Neural crest cell (in vitro differentiated cells): ENCODE measurements at regions not wholly inside any gene's neighbourhood (a gene's known extent, or its start where the extent isn't known, plus 50 kb on each side); places are given as distances from the start of the nearest gene placed in this dataset.
"Not testable (repeated sequence)": the region's sequence is repeated elsewhere in the genome, so short reads cannot be mapped to it uniquely, and the experiment has no call there.

Experiments used
- DNase-seq: peaks from one replicate; pipeline ENCODE4 v3.0.0; 2021; ENCODE audit warnings: low read depth, mixed read lengths, low spot score
- H3K27ac Mint-ChIP-seq: one replicate; pipeline ENCODE4 v1.8.0; 2021; ENCODE audit warnings: mild to moderate bottlenecking, mixed read lengths; ENCODE audit not compliant: unreplicated experiment
- H3K27me3 Mint-ChIP-seq: 2 replicates; pipeline ENCODE4 v1.8.0; 2021; ENCODE audit warnings: low read depth, mild to moderate bottlenecking, mixed read lengths
- H3K36me3 Mint-ChIP-seq: 2 replicates; pipeline ENCODE4 v1.8.0; 2021; ENCODE audit warnings: low read depth, mild to moderate bottlenecking, mixed read lengths
- H3K4me1 Mint-ChIP-seq: 2 replicates; pipeline ENCODE4 v1.8.0; 2021; ENCODE audit warnings: mixed read lengths
- H3K4me3 Mint-ChIP-seq: one replicate; pipeline ENCODE4 v1.8.0; 2021; ENCODE audit warnings: mild to moderate bottlenecking, mixed read lengths
- H3K9me3 Mint-ChIP-seq: 2 replicates; pipeline ENCODE4 v1.8.0; 2021; ENCODE audit warnings: mixed read lengths
- CTCF ChIP-seq: fragments of 200-600 bp; sonication (generic); conservative IDR thresholded peaks from 2 replicates; pipeline ENCODE4 v1.5.0; 2021; ENCODE audit warnings: antibody characterized with exemption, mild to moderate bottlenecking

- H3K27me3 Mint-ChIP-seq: no peaks in the 10 kb centered on the region
- TF ChIP-seq CTCF: no peak
- peaks cover 28% of the 10 kb centered on the region for H3K4me1 Mint-ChIP-seq
- no peaks in the 10 kb centered on the region for H3K9me3 Mint-ChIP-seq
- no peak for DNase-seq
- no peaks in the 10 kb centered on the region for H3K36me3 Mint-ChIP-seq
- peak overlapping the region; percentile 84 for H3K27ac Mint-ChIP-seq
- no peak overlapping the region for H3K4me3 Mint-ChIP-seq
Measured at GRCh38 chr5:78719504-78720219, 71.1 kb upstream of the LHFPL2 start.

DNA sequence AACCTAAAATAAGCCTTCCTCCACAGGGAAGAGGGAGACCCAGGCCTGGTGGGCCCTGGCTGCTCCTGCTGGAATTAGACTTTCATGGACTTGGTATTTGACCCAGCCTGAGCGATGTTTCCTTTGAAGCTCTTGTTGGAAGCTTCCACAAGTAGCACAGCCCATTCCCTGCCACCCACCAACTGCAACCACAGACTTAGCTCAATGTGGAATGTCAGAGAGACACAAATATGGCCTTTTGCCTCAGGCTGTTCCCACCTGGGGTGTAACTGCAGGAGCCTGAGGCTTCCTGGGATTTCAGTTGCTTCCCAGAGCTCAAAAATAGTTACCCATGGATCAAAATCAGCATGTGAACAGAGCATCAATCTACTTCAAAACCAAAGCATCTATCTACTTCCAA lies 70.3 kb upstream of the LHFPL2 start:
- DNase-seq: no peak
- no peak for TF ChIP-seq CTCF
- no peaks in the 10 kb centered on the region for H3K36me3 Mint-ChIP-seq
- H3K27ac Mint-ChIP-seq: no peak overlapping the region
- H3K27me3 Mint-ChIP-seq: no peaks in the 10 kb centered on the region
- H3K9me3 Mint-ChIP-seq: no peaks in the 10 kb centered on the region
- H3K4me1 Mint-ChIP-seq: peaks cover 24% of the 10 kb centered on the region
- no peak overlapping the region for H3K4me3 Mint-ChIP-seq

- Mint-ChIP-seq H3K27me3 (no peaks in the 10 kb centered on the region), H3K27ac (no peak overlapping the region), H3K36me3 (no peaks in the 10 kb centered on the region), H3K4me1 (peaks cover 24% of the 10 kb centered on the region), H3K9me3 (no peaks in the 10 kb centered on the region), H3K4me3 (no peak overlapping the region)
- DNase-seq: no peak
- no peak for TF ChIP-seq CTCF
Measured at GRCh38 chr5:78717674-78718584, 69.4 kb upstream of the LHFPL2 start.

GRCh38 chr5:78716206-78716605 lies 67.6 kb upstream of the LHFPL2 start:
- Mint-ChIP-seq H3K27me3 (no peaks in the 10 kb centered on the region), H3K4me1 (peaks cover 16% of the 10 kb centered on the region), H3K36me3 (no peaks in the 10 kb centered on the region), H3K4me3 (no peak overlapping the region), H3K9me3 (no peaks in the 10 kb centered on the region), H3K27ac (no peak overlapping the region)
- DNase-seq: no peak
- TF ChIP-seq CTCF: no peak

DNA sequence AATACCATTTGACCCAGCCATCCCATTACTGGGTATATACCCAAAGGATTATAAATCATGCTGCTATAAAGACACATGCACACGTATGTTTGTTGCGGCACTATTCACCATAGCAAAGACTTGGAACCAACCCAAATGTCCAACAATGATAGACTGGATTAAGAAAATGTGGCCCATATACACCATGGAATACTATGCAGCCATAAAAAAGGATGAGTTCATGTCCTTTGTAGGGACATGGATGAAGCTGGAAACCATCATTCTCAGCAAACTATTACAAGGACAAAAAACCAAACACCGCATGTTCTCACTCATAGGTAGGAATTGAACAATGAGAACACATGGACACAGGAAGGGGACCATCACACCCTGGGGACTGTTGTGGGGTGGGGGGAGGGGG lies 66.8 kb upstream of the LHFPL2 start:
- not testable (repeated sequence) for H3K27ac Mint-ChIP-seq, H3K9me3 Mint-ChIP-seq, H3K36me3 Mint-ChIP-seq

DNA sequence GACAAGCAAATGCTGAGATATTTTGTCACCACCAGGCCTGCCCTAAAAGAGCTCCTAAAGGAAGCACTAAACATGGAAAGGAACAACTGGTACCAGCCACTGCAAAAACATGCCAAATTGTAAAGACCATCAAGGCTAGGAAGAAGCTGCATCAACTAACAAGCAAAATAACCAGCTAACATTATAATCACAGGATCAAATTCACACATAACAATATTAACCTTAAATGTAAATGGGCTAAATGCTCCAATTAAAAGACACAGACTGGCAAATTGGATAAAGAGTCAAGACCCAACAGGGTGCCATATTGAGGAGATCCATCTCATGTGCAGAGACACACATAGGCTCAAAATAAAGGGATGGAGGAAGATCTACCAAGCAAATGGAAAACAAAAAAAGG lies 63.1 kb upstream of the LHFPL2 start:
- not testable (repeated sequence) for H3K36me3 Mint-ChIP-seq, DNase-seq, H3K27ac Mint-ChIP-seq, H3K27me3 Mint-ChIP-seq, H3K9me3 Mint-ChIP-seq, H3K4me1 Mint-ChIP-seq, H3K4me3 Mint-ChIP-seq

More for the DNA sequence above, 66.8 kb upstream of the LHFPL2 start:
- not testable (repeated sequence) for DNase-seq, H3K4me1 Mint-ChIP-seq, H3K27me3 Mint-ChIP-seq, H3K4me3 Mint-ChIP-seq

GRCh38 chr5:78709729-78710430 lies 61.3 kb upstream of the LHFPL2 start:
- not testable (repeated sequence) for H3K27me3 Mint-ChIP-seq, H3K9me3 Mint-ChIP-seq, H3K36me3 Mint-ChIP-seq, H3K4me3 Mint-ChIP-seq, H3K27ac Mint-ChIP-seq, DNase-seq, H3K4me1 Mint-ChIP-seq
